HG03159 (cell line): ENCODE measurements at regions not wholly inside any gene's neighbourhood (a gene's known extent, or its start where the extent isn't known, plus 50 kb on each side); places are given as distances from the start of the nearest gene placed in this dataset.

ENCODE experiments used
- ATAC-seq: cut with Tn5 transposase; IDR thresholded peaks from one replicate; pipeline ENCODE4 v1.9.1; 2021; ENCODE audit warnings: mild to moderate bottlenecking, moderate library complexity; ENCODE audit not compliant: unreplicated experiment

DNA sequence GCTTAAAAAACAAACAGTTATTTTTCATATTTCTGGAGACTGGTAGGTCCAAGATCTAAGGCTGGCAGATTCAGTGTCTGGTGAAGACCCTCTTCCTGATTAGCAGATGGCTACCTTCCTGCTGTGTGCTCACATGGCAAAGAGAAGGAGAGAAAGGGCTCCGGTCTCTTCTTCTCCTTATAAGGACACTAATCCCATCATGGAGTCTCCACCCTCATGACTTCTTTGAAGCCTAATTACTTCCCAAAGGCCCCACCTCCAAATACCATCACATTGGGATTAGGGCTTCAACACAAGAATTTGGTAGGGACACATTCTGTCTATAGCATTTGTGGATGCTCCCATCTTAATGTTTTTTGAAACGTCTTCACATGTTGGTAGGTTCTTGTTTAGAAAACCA lies 391.1 kb downstream of the TMEM161B start:
- ATAC-seq: no peak

- ATAC-seq: no peak
These were observed 391.6 kb downstream of the TMEM161B start for GRCh38 chr5:87877023-87877422.

GRCh38 chr5:87876616-87877015 lies 392.0 kb downstream of the TMEM161B start:
- no peak for ATAC-seq

DNA sequence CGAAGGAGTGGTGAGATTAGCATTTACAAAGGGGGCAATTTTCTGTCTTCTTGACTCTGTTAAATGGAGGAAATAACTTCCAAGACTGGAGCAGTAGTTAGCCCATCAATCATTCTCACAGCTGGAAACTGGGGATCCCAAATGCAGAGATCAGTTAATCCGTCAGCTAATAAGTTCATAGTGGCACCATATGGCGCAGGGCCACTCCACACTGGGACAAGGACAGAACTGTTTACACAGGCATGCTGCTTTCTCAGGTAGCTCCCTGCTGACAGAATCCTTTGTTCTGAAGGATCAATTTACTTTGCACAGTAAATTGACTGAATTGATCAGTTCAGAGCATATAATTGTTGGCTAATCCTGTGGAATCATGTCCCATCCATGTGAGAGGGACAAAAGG lies 395.7 kb downstream of the TMEM161B start:
- no peak for ATAC-seq

DNA sequence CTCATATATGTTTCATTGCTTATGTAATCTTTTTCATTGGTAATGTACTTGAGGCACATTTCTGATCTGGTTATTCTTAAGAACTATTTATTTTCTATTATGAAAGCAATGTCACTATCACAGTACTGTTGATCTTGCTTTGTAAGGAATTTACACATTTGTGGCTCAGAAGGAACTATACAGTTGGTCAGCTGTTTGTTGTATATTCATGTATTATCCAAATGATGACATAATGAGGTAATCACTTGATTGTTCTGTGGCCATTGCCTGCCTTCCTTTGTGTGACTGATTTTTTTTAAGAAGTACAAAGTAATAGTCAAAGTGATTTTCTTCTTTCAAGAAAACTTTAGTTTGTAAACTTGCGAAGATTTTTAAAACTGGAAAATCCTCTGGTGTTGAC lies 399.9 kb downstream of the TMEM161B start:
- no peak for ATAC-seq

GRCh38 chr5:87867281-87867680 lies 401.4 kb downstream of the TMEM161B start:
- ATAC-seq: no peak

DNA sequence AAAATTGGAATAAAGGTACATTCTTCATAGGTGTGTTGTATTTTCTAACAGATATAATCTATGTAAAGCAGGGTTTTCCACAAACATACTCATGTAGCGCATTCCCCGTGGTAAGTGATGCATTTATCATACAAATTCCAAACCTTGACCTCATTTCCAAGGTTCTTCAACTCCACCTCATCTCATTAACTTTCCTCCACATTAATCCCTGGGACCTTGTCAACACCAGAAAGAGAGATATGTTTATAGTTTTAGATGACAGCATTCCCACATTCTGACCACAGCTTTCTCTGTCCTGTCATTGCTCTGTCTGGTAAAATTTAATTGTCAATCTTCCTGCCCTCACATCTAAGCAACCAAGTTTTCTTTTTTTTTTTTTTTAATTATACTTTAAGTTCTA lies 415.1 kb downstream of the TMEM161B start:
- no peak for ATAC-seq

- no peak for ATAC-seq
These were observed 417.0 kb downstream of the TMEM161B start for GRCh38 chr5:87851603-87852002.

- no peak for ATAC-seq
These were observed 417.8 kb downstream of the TMEM161B start for GRCh38 chr5:87850843-87851242.

GRCh38 chr5:87845734-87846133 lies 422.9 kb downstream of the TMEM161B start:
- ATAC-seq: no peak

- no peak for ATAC-seq
These were observed 423.8 kb downstream of the TMEM161B start for GRCh38 chr5:87844866-87845265.

DNA sequence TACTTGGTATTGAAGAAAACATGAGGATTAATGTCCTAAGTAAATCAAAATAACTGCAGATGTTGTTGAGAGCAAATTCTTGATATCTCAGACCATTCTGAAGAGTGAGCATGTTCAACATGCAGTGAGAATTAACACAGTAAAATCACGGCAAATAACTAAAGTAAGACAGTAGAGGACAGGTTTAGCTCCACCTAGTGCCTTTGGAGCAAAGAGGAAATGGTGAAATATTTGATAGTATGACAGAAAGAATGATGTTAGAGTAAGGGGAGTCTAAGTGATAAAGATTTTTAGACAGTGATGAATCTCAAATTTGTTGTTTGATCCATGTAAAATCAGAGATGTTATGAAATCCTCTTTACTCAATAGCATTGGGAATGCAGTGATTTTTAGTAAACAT lies 424.2 kb downstream of the TMEM161B start:
- ATAC-seq: no peak

- ATAC-seq: no peak
These were observed 424.0 kb upstream of the CCNH start for GRCh38 chr5:87836696-87837095.

DNA sequence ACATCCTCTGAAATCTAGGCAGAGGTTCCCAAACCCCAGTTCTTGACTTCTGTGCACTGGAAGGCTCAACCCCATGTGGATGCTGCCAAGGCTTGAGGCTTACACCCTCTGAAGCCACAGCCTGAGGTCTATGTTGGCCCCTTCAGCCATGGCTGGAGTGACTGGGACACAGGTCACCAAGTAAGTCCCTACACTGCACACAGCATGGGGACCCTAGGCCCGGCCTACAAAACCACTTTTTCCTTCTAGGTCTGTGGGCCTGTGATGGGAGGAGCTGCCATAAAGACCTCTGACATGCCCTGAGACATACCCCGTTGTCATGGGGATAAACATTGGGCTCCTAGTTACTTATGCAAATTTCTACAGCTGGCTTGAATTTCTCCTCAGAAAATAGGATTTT lies 418.8 kb upstream of the CCNH start:
- ATAC-seq: no peak

DNA sequence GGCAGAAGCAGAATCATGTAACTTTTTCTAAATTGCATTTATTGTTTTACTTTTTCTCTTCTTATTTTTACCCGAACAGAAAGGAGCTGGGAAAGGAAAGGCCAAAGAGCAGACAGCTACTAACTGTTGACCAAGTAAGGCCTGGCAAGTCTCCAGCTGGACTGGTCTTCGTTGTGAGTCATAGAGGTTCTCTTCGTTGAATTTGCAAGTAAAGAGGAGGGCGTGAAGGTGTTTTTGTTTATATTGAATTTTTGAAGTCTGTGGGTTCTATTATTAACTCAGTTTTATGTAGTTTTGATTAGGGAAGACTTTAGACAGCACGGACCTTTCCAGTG lies 416.5 kb upstream of the CCNH start:
- ATAC-seq: no peak

GRCh38 chr5:87828545-87829216 lies 416.0 kb upstream of the CCNH start:
- no peak for ATAC-seq

- ATAC-seq: no peak
These were observed 414.8 kb upstream of the CCNH start for GRCh38 chr5:87827539-87827938.

GRCh38 chr5:87826507-87826906 lies 413.8 kb upstream of the CCNH start:
- ATAC-seq: no peak

- no peak for ATAC-seq
These were observed 412.9 kb upstream of the CCNH start for GRCh38 chr5:87825583-87825982.

DNA sequence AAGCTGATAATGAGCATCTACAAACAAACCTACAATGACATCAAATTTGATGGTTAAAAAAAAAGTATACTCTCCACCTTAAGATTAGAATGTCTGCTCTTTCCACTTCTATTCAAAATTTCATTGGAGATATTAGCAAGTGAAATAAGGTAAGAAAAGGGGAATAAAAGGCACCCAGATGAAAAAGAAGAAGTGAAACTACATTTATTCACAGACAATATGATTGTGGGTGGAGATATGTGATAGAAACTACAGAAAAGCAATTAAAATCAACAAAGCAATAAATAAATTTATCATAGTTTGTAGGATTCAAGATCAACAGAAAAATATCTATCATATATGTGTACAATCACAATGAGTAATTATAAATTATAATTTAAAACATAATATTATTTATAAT lies 395.1 kb upstream of the CCNH start:
- ATAC-seq: no peak

DNA sequence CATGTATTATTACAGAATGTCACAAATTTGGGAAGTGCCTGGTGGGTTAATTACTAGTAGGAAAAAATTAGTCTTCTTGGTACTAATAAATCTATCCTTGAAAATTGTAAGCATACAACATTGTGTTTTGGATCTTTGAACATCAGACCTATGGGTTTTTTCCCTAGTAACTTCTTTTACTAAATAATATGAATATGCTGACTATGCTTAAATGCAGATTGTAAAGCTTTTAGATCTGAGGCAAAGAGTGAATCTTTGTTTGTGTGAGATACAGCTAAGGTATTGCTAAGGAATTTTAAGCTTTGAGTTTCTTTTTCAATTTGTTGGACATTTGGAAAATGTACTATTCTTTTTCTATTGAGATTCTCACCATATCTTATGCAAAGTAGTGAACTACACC lies 390.6 kb upstream of the CCNH start:
- ATAC-seq: no peak

DNA sequence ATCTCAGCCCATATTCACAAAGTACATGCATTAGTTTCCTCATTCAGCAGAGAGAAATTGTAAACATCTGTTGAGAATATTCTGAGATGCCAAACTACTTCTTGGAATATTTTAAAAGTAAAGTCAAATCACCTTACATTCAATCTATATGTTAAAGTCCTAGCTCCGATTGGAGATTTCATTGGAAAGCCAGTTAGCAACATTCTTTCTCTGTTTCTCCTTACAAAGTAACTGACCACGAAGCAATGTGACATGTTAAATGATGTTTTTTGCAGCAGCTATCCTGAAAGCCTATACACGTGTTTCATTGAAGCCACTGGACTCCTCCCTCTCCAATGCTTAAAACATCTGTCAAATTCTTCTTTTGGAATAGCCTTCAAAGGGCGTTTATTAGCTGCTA lies 379.1 kb upstream of the CCNH start:
- no peak for ATAC-seq

DNA sequence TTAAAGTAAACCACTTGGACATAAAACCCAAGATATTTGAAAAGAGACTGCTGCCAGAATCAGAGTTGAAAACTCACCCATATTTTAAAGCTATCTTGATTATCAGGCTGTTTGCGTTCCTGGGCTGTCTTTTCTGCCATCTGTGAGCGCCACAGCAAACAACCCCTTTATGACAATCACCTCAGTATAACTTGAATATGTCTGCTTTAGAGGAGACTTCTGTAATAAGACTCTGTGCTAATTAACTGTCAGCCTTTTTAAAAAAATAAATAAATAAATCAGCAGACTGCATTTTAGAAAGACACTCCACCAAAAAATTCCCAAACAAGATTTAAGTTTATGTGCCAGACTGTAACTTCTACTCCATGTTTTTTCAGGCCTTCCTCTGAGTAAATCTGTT lies 375.7 kb upstream of the CCNH start:
- no peak for ATAC-seq
